HUDEP-2 (cell line): ENCODE measurements at regions not wholly inside any gene's neighbourhood (a gene's known extent, or its start where the extent isn't known, plus 50 kb on each side); places are given as distances from the start of the nearest gene placed in this dataset.
"Not testable (repeated sequence)": the region's sequence is repeated elsewhere in the genome, so short reads cannot be mapped to it uniquely, and the experiment has no call there.

ENCODE experiments used
- DNase-seq, 76 experiments: peaks; one replicate each; lab custom pipeline; 2025; ENCODE audit not compliant: unreplicated experiment in 76 of 76; lab: John Stamatoyannopoulos, UW

- DNase-seq: no peak
Observed at GRCh38 chr6:14582749-14583148, 465.2 kb downstream of the CD83 start.

- DNase-seq: no peak
Observed at GRCh38 chr6:14583826-14584225, 466.3 kb downstream of the CD83 start.

- no peak for DNase-seq
Observed at GRCh38 chr6:14584450-14584849, 466.9 kb downstream of the CD83 start.

GRCh38 chr6:14585689-14586088, 468.1 kb downstream of the CD83 start:
- DNase-seq: no peak

- DNase-seq: no peak
Observed at GRCh38 chr6:14589175-14589574, 471.6 kb downstream of the CD83 start.

GRCh38 chr6:14590586-14590985, 473.0 kb downstream of the CD83 start:
- no peak for DNase-seq

- DNase-seq: peak in 2 of 76 experiments; percentile 5 to 10
Observed at GRCh38 chr6:14591998-14592397, 474.4 kb downstream of the CD83 start.

- no peak for DNase-seq
Observed at GRCh38 chr6:14593286-14593685, 475.7 kb downstream of the CD83 start.

GRCh38 chr6:14595751-14596150, 478.2 kb downstream of the CD83 start:
- no peak for DNase-seq

- no peak for DNase-seq
Observed at GRCh38 chr6:14596410-14596809, 478.8 kb downstream of the CD83 start.

GRCh38 chr6:14597090-14597489, 479.5 kb downstream of the CD83 start:
- DNase-seq: no peak

GRCh38 chr6:14598017-14598864, 480.7 kb downstream of the CD83 start:
- DNase-seq: no peak

- not testable (repeated sequence) for DNase-seq
Observed at GRCh38 chr6:14600306-14600705, 482.7 kb downstream of the CD83 start.

GRCh38 chr6:14601490-14601889, 483.9 kb downstream of the CD83 start:
- no peak for DNase-seq

GRCh38 chr6:14606353-14606752, 488.8 kb downstream of the CD83 start:
- no peak for DNase-seq

GRCh38 chr6:14610141-14610540, 492.6 kb downstream of the CD83 start:
- no peak for DNase-seq

- DNase-seq: no peak
Observed at GRCh38 chr6:14612016-14612980, 494.7 kb downstream of the CD83 start.

GRCh38 chr6:14614631-14615030, 497.1 kb downstream of the CD83 start:
- no peak for DNase-seq

- DNase-seq: no peak
Observed at GRCh38 chr6:14616656-14617055, 499.1 kb downstream of the CD83 start.

- DNase-seq: no peak
Observed at GRCh38 chr6:14618759-14619418, 501.3 kb downstream of the CD83 start.

- DNase-seq: peak in 1 of 76 experiments; percentile 21
Observed at GRCh38 chr6:14619419-14619781, 501.8 kb downstream of the CD83 start.
